Endothelial cell of umbilical vein (primary cell): ENCODE measurements at regions not wholly inside any gene's neighbourhood (a gene's known extent, or its start where the extent isn't known, plus 50 kb on each side); places are given as distances from the start of the nearest gene placed in this dataset.

Experiments
- EZH2 ChIP-seq: IDR thresholded peaks from 2 replicates; pipeline ENCODE4 v1.6.1; 2012; ENCODE audit warnings: borderline replicate concordance, low read depth, mild to moderate bottlenecking, moderate library complexity, low read length, inconsistent platforms; ENCODE audit not compliant: severe bottlenecking
- JUN ChIP-seq: IDR thresholded peaks from 2 replicates; pipeline ENCODE4 v1.6.1; 2011; ENCODE audit warnings: borderline replicate concordance, low read depth; ENCODE audit not compliant: insufficient read length, insufficient read depth
- POLR2A ChIP-seq: IDR thresholded peaks from 2 replicates; pipeline ENCODE4 v1.6.1; 2012; ENCODE audit warnings: low read depth, mild to moderate bottlenecking, control low read depth, low read length
- POLR2AphosphoS5 ChIP-seq: IDR thresholded peaks from 2 replicates; pipeline ENCODE4 v1.6.1; 2012; ENCODE audit warnings: low read depth, mild to moderate bottlenecking, control low read depth, low read length, moderate library complexity; ENCODE audit not compliant: insufficient read depth
- TF ChIP-seq, protein P1 (sequence below): IDR thresholded peaks from 2 replicates; pipeline ENCODE4 v1.6.1; 2011; ENCODE audit not compliant: insufficient read depth, insufficient read length
- TF ChIP-seq, protein P2 (sequence below), 2 donors: IDR thresholded peaks; 1 replicate in 1 of 2; 2 replicates in 1 of 2; pipeline ENCODE4 v1.5.1; 2011; ENCODE audit warnings: low read length in 2 of 2, mild to moderate bottlenecking in 2 of 2, moderate library complexity in 2 of 2, control low read depth in 1 of 2, inconsistent platforms in 1 of 2, low read depth in 1 of 2; ENCODE audit not compliant: insufficient read depth in 1 of 2; ENCODE audit errors: extremely low read depth in 1 of 2

DNA sequence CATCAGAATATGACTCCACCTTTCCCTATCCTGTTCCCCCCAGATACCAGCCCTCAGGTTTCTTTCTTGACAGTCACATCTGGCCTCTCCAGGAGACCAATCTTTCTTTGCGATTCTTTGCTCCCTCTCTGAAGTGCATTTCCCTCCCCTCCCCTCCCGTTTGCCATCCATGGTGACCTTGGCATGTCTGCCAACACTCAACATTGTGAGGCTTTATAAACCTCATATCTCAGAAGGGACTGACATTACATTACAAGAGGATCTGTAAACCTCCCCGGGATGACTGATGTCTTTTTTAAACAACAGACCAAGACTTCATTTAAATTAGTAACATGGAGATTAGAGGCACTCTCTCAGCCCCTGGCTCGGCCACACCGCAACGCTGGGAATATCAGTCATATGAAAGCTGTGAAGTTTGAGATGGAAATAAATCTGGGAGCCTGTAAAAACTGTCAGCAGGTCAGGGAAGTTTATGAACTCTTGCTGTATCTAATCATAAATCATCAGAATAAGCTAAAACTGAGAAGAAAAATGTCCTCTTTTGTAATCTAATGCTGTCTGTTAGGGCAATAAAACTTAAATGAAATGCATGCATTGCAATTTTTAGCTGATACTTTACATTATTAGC, 401.7 kb upstream of the PROX1 start:
- TF ChIP-seq, protein P1, sequence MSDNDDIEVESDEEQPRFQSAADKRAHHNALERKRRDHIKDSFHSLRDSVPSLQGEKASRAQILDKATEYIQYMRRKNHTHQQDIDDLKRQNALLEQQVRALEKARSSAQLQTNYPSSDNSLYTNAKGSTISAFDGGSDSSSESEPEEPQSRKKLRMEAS, result no peak
- no peak for TF ChIP-seq EZH2
- TF ChIP-seq, protein P2, sequence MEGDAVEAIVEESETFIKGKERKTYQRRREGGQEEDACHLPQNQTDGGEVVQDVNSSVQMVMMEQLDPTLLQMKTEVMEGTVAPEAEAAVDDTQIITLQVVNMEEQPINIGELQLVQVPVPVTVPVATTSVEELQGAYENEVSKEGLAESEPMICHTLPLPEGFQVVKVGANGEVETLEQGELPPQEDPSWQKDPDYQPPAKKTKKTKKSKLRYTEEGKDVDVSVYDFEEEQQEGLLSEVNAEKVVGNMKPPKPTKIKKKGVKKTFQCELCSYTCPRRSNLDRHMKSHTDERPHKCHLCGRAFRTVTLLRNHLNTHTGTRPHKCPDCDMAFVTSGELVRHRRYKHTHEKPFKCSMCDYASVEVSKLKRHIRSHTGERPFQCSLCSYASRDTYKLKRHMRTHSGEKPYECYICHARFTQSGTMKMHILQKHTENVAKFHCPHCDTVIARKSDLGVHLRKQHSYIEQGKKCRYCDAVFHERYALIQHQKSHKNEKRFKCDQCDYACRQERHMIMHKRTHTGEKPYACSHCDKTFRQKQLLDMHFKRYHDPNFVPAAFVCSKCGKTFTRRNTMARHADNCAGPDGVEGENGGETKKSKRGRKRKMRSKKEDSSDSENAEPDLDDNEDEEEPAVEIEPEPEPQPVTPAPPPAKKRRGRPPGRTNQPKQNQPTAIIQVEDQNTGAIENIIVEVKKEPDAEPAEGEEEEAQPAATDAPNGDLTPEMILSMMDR (IDR thresholded peaks at IDR 0.05; ENCODE audit: extremely low read depth in 1 of 2, insufficient read depth in 1 of 2, low read depth in 1 of 2, low read length in 2 of 2), result no peak
- no peak for TF ChIP-seq POLR2AphosphoS5
- TF ChIP-seq POLR2A, result no peak
- no peak for TF ChIP-seq JUN
